ENCODE measurements at regions not wholly inside any gene's neighbourhood (a gene's known extent, or its start where the extent isn't known, plus 50 kb on each side); places are given as distances from the start of the nearest gene placed in this dataset.

- H2BK5ac ChIP-seq (ENCODE audit: low read depth, low read length, poor library complexity, severe bottlenecking), result no peak overlapping the region
- no peaks in the 10 kb centered on the region for H4K20me1 ChIP-seq (ENCODE audit: insufficient read depth, low read length)
- no peak overlapping the region for H2AK9ac ChIP-seq (replicated peaks; ENCODE audit: low read depth, low read length, poor library complexity)
- dilution Hi-C loops (cut with HindIII; ENCODE audit: low sequenced_read_pairs, unreplicated experiment), result no loop called here
- no peak overlapping the region for H4K8ac ChIP-seq (ENCODE audit: low read depth in 2 of 2, low read length in 2 of 2)
- no peaks in the 10 kb centered on the region for H3K79me1 ChIP-seq (ENCODE audit: low read depth in 1 of 2, low read length in 2 of 2)
- H2BK120ac ChIP-seq (ENCODE audit: low read depth, low read length), result no peak overlapping the region
- H3K18ac ChIP-seq (ENCODE audit: low read depth, low read length), result no peak overlapping the region
- BruUV-seq (replicated peaks), result no TSS peak
- no peak for ATAC-seq (ENCODE audit: low read depth)
- no peaks in the 10 kb centered on the region for H3K27me3 ChIP-seq (ENCODE audit: control insufficient read depth, insufficient read depth, low read length)
- H2BK20ac ChIP-seq (ENCODE audit: low read depth, low read length), result no peak overlapping the region
- no peak overlapping the region for H3K14ac ChIP-seq (replicated peaks; ENCODE audit: low read depth, low read length)
- no peaks in the 10 kb centered on the region for H3K4me1 ChIP-seq (ENCODE audit: control insufficient read depth, insufficient read depth, low read length)
- H3K4me2 ChIP-seq (ENCODE audit: low read depth, low read length), result no peak overlapping the region
- H4K5ac ChIP-seq (ENCODE audit: low read depth, low read length), result no peak overlapping the region
- H3K36me3 ChIP-seq (ENCODE audit: control insufficient read depth, insufficient read depth, low read length), result no peaks in the 10 kb centered on the region
- no peak for DNase-seq
- H3K27ac ChIP-seq (ENCODE audit: insufficient read depth, low read length), result no peak overlapping the region
- no CpG with 5 or more reads among the region's 3 CpGs for WGBS, 2 experiments (ENCODE audit: extremely low coverage in 2 of 2, insufficient read length in 1 of 2)
- H2AK5ac ChIP-seq (ENCODE audit: low read depth, low read length), result no peak overlapping the region
- no peak overlapping the region for H3K9ac ChIP-seq (ENCODE audit: low read depth, low read length)
- TF ChIP-seq CHD1 (IDR thresholded peaks at IDR 0.05; ENCODE audit: low read depth, low read length) (no peak), RFX5 (IDR thresholded peaks at IDR 0.05; ENCODE audit: low read depth, low read length) (no peak), MXI1 (IDR thresholded peaks at IDR 0.05; ENCODE audit: borderline replicate concordance, low read depth, low read length) (no peak), POLR2A (IDR thresholded peaks at IDR 0.05; ENCODE audit: low read depth, low read length) (no peak), ELK1 (IDR thresholded peaks at IDR 0.05; ENCODE audit: borderline replicate concordance, low read depth, low read length) (no peak), CTCF (conservative IDR thresholded peaks at IDR 0.05; ENCODE audit: low read depth, low read length) (no peak), MAZ (IDR thresholded peaks at IDR 0.05; ENCODE audit: borderline replicate concordance, low read depth, low read length) (no peak), RCOR1 (IDR thresholded peaks at IDR 0.05; ENCODE audit: insufficient replicate concordance, low read length) (no peak), CEBPB (IDR thresholded peaks at IDR 0.05; ENCODE audit: low read depth, low read length) (no peak), NFE2L2 (IDR thresholded peaks at IDR 0.05; ENCODE audit: low read depth, low read length) (no peak), USF2 (IDR thresholded peaks at IDR 0.05; ENCODE audit: low read depth, low read length) (no peak), BHLHE40 (IDR thresholded peaks at IDR 0.05; ENCODE audit: low read depth, low read length) (no peak), MAFK (IDR thresholded peaks at IDR 0.05; ENCODE audit: low read depth, low read length) (no peak), RAD21 (IDR thresholded peaks at IDR 0.05; ENCODE audit: low read length) (no peak), FOS (IDR thresholded peaks at IDR 0.05; ENCODE audit: low read depth, low read length) (no peak), SMC3 (IDR thresholded peaks at IDR 0.05; ENCODE audit: low read depth, low read length) (no peak)
- in situ Hi-C loops (cut with MboI; ENCODE audit: low sequenced_read_pairs), result no loop called here
- H2AFZ ChIP-seq (replicated peaks; ENCODE audit: low read length, poor library complexity), result no peak overlapping the region
- peaks cover 2% of the 10 kb centered on the region; the same call in 1 of the 2 replicates for H3K9me3 ChIP-seq (ENCODE audit: control insufficient read depth, insufficient read depth, low read length)
- no peak overlapping the region for H3K4me3 ChIP-seq (ENCODE audit: insufficient read depth, low read depth, low read length)
- no peak overlapping the region for H2BK15ac ChIP-seq (ENCODE audit: low read depth, low read length)
- no peaks in the 10 kb centered on the region for H3K9me1 ChIP-seq (ENCODE audit: insufficient read depth, low read length)
- H4K91ac ChIP-seq (ENCODE audit: insufficient read depth, low read depth, low read length), result no peak overlapping the region
- no peak overlapping the region for H3K23ac ChIP-seq (ENCODE audit: low read depth, low read length)
- no peak overlapping the region for H3K56ac ChIP-seq (ENCODE audit: extremely low read depth, insufficient read depth, low read length)
- POLR2A ChIA-PET (ENCODE audit: unreplicated experiment), result no interaction called here
- CTCF ChIA-PET, result no interaction called here
- no peak overlapping the region for H3K4ac ChIP-seq (ENCODE audit: low read depth, low read length)
- intact Hi-C loops (cut with micrococcal nuclease), result no loop called here
Measured at GRCh38 chr1:213484333-213484732, 433.3 kb downstream of the RPS6KC1 start.

Data from IMR-90 (cell line).